Esophagus squamous epithelium (tissue), 4 donors: ENCODE measurements at regions not wholly inside any gene's neighbourhood (a gene's known extent, or its start where the extent isn't known, plus 50 kb on each side); places are given as distances from the start of the nearest gene placed in this dataset.

ENCODE experiments used
- CTCF ChIP-seq, 6 experiments: fragments of 450-650 bp in 4 of 6; fragments of 200-600 bp in 2 of 6; sonication (generic) in 2 of 6; IDR thresholded peaks; one replicate each; pipeline ENCODE4 v1.5.1; 2016 to 2019; ENCODE audit warnings: antibody characterized with exemption in 6 of 6, mild to moderate bottlenecking in 4 of 6, moderate library complexity in 4 of 6
- POLR2A ChIP-seq, 4 donors: fragments of 450-650 bp; IDR thresholded peaks; one replicate each; pipeline ENCODE4 v1.6.1; 2017; ENCODE audit warnings: antibody characterized with exemption in 4 of 4, mild to moderate bottlenecking in 4 of 4, moderate library complexity in 3 of 4

- TF ChIP-seq CTCF (IDR thresholded peaks at IDR 0.05), result no peak
- TF ChIP-seq POLR2A (IDR thresholded peaks at IDR 0.05), result no peak
Measured at GRCh38 chr1:234684856-234685255, 74.9 kb upstream of the IRF2BP2 start.
